ENCODE measurements at regions not wholly inside any gene's neighbourhood (a gene's known extent, or its start where the extent isn't known, plus 50 kb on each side); places are given as distances from the start of the nearest gene placed in this dataset.
"Not testable (repeated sequence)": the region's sequence is repeated elsewhere in the genome, so short reads cannot be mapped to it uniquely, and the experiment has no call there.

DNA sequence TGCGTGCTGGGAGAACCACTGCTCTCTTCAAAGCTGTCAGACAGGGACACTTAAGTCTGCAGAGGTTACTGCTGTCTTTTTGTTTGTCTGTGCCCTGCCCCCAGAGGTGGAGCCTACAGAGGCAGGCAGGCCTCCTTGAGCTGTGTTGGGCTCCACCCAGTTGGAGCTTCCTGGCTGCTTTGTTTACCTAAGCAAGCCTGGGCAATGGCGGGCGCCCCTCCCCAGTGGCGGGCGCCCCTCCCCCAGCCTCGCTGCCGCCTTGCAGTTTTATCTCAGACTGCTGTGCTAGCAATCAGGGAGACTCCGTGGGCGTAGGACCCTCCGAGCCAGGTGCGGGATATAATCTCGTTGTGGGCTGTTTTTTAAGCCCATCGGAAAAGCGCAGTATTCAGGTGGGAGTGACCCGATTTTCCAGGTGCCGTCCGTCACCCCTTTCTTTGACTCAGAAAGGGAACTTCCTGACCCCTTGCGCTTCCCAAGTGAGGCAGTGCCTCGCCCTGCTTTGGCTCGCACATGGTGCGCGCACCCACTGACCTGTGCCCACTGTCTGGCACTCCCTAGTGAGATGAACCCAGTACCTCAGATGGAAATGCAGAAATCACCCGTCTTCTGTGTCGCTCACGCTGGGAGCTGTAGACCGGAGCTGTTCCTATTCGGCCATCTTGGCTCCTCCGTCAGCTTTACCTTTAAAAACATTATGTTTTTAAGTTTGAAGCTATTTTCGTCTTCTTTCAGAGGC lies 954.6 kb upstream of the COX7C start:
- not testable (repeated sequence) for H2BK15ac ChIP-seq (replicated peaks; ENCODE audit: low read depth); H3K9ac ChIP-seq (ENCODE audit: low read length); H3K4me3 ChIP-seq (ENCODE audit: low read length); H3K27me3 ChIP-seq (ENCODE audit: insufficient read depth, low read length, poor library complexity); H2AK5ac ChIP-seq (ENCODE audit: low read length); H3K4me2 ChIP-seq (ENCODE audit: low read length); H3K56ac ChIP-seq (ENCODE audit: low read length); H4K5ac ChIP-seq (ENCODE audit: low read length); H2BK120ac ChIP-seq (ENCODE audit: low read depth, low read length); H3K4me1 ChIP-seq (ENCODE audit: control insufficient read depth, low read depth, low read length); H2BK5ac ChIP-seq (ENCODE audit: low read length); DNase-seq; H3K79me2 ChIP-seq (ENCODE audit: control insufficient read depth, insufficient read depth, low read length); H3K18ac ChIP-seq (ENCODE audit: low read length); H4K8ac ChIP-seq (ENCODE audit: low read depth, low read length); H3K79me1 ChIP-seq (ENCODE audit: low read length); H3K36me3 ChIP-seq (ENCODE audit: control insufficient read depth, insufficient read depth, low read length); H3K23ac ChIP-seq (ENCODE audit: low read length); H3K27ac ChIP-seq (ENCODE audit: low read depth, low read length); H3K4ac ChIP-seq (ENCODE audit: low read depth, low read length)
- no CpG with 5 or more reads among the region's 29 CpGs for WGBS (ENCODE audit: extremely low coverage, insufficient coverage, low lambda C conversion rate)

DNA sequence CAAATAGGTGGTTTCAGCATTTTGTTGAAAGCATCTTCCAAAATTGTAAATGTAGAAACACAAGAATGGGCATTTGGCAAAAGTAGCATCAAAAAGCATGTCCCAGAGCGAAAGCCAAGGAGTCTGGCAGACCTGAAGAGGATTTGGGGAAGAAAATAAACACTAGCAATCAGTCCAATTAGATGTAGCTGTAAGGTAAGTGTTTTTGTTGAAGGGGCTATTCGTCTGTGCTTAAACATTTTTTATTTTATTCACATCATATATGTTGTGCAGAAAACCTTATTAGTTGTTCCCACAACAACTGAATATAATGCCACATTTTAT lies 954.1 kb upstream of the COX7C start:
- H3K36me3 ChIP-seq (ENCODE audit: control insufficient read depth, insufficient read depth, low read length): no peaks in the 10 kb centered on the region
- no CpG with 5 or more reads among the region's 2 CpGs for WGBS (ENCODE audit: extremely low coverage, insufficient coverage, low lambda C conversion rate)

DNA sequence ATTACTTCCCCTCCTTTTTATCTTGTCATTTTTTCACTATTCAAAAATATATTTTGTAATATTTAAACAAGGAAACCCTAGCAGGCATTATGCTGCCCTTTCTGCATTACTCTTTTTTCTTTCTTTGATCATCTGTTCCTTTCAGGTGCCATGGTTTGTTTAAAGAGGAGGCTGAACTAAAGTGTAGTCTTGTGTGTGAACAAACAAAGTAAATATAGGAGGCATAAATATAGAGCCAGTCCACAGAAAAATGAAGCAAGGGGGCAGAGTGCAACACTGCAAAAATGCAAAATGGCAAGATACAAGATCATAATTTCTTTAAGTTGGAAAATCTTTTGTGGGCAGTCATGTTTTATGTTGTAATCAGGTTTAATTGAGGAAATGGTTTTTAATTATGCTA lies 947.3 kb upstream of the COX7C start:
- no peak for DNase-seq
- Histone ChIP-seq H2BK120ac (ENCODE audit: low read depth, low read length) (no peak overlapping the region), H3K36me3 (ENCODE audit: control insufficient read depth, insufficient read depth, low read length) (no peaks in the 10 kb centered on the region), H4K8ac (ENCODE audit: low read depth, low read length) (no peak overlapping the region), H2AK5ac (ENCODE audit: low read length) (no peak overlapping the region), H3K4me3 (ENCODE audit: low read length) (no peak overlapping the region), H2BK15ac (replicated peaks; ENCODE audit: low read depth) (no peak overlapping the region), H3K4me1 (ENCODE audit: control insufficient read depth, low read depth, low read length) (no peaks in the 10 kb centered on the region), H3K27ac (ENCODE audit: low read depth, low read length) (no peak overlapping the region), H2BK5ac (ENCODE audit: low read length) (no peak overlapping the region), H3K4ac (ENCODE audit: low read depth, low read length) (no peak overlapping the region), H3K18ac (ENCODE audit: low read length) (no peak overlapping the region), H3K27me3 (ENCODE audit: insufficient read depth, low read length, poor library complexity) (no peaks in the 10 kb centered on the region), H3K79me1 (ENCODE audit: low read length) (no peaks in the 10 kb centered on the region), H3K56ac (ENCODE audit: low read length) (no peak overlapping the region), H3K23ac (ENCODE audit: low read length) (no peak overlapping the region), H3K4me2 (ENCODE audit: low read length) (no peak overlapping the region), H4K5ac (ENCODE audit: low read length) (no peak overlapping the region), H3K9ac (ENCODE audit: low read length) (no peak overlapping the region), H3K79me2 (ENCODE audit: control insufficient read depth, insufficient read depth, low read length) (no peaks in the 10 kb centered on the region)

More for the DNA sequence above, 954.1 kb upstream of the COX7C start:
- Histone ChIP-seq H2BK120ac (ENCODE audit: low read depth, low read length) (no peak overlapping the region), H3K4me3 (ENCODE audit: low read length) (no peak overlapping the region), H3K18ac (ENCODE audit: low read length) (no peak overlapping the region), H3K4ac (ENCODE audit: low read depth, low read length) (no peak overlapping the region), H3K79me1 (ENCODE audit: low read length) (no peaks in the 10 kb centered on the region), H3K56ac (ENCODE audit: low read length) (no peak overlapping the region), H2BK5ac (ENCODE audit: low read length) (no peak overlapping the region), H3K23ac (ENCODE audit: low read length) (no peak overlapping the region), H3K4me2 (ENCODE audit: low read length) (no peak overlapping the region), H4K8ac (ENCODE audit: low read depth, low read length) (no peak overlapping the region), H2AK5ac (ENCODE audit: low read length) (no peak overlapping the region), H3K79me2 (ENCODE audit: control insufficient read depth, insufficient read depth, low read length) (no peaks in the 10 kb centered on the region), H3K27ac (ENCODE audit: low read depth, low read length) (no peak overlapping the region), H2BK15ac (replicated peaks; ENCODE audit: low read depth) (no peak overlapping the region), H4K5ac (ENCODE audit: low read length) (no peak overlapping the region), H3K4me1 (ENCODE audit: control insufficient read depth, low read depth, low read length) (no peaks in the 10 kb centered on the region), H3K9ac (ENCODE audit: low read length) (no peak overlapping the region), H3K27me3 (ENCODE audit: insufficient read depth, low read length, poor library complexity) (no peaks in the 10 kb centered on the region)
- DNase-seq: no peak

DNA sequence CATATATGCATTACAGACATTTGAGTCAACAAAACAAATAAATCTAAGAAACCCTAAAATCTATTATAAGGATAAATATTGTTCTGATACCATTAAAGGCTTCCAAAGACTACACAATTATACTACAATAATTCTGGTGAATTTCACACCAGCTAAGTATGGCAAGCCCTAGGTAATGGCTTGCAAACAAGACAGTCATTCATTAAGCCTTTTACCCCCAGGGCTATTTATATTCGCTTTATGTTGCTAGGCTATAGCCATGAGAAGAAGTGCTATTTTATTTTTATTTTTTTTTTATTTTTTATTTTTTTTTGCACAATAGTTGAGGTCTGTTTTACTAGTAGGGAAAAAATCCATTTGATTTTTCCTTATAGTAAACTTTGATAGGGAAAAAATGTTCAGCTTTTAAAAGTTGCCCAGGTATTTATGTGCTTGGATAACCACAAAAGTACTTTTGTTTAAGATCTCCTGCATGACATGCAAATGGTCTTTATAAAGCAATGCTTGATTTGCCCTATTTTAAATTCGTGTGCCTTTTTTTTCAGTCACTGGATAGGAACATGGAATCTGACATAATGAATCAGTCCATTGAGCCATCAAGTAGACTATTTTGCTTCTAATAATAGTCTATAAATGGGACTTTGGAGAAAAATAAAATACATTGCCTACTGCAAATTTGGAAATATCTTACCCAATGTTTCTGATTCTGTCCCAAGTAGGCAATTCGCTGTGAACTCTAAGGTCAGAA lies 946.3 kb upstream of the COX7C start:
- no CpG with 5 or more reads among the region's 3 CpGs for whole genome bisulfite sequencing (ENCODE audit: extremely low coverage, insufficient coverage, low lambda C conversion rate)
- no peak overlapping the region for H3K9ac ChIP-seq (ENCODE audit: low read length)

DNA sequence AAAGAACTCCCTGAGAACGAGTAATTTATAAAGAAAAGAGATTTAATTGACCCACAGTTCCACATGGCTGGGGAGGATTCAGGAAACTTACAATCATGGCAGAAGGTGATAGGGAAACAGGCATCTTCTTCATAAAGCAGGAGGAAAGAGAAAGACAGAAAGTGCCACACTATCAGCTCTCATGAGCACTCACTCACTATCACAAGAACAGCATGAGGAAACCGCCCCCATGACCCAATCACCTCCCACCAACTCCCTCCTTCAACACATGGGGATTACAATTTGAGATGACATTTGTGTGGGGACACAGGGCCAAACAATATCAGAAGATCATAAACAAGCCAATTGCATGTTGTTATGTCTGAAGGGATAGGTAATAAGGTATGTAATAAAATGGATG lies 935.9 kb upstream of the COX7C start:
- Histone ChIP-seq H3K79me2 (ENCODE audit: control insufficient read depth, insufficient read depth, low read length) (no peaks in the 10 kb centered on the region), H3K23ac (ENCODE audit: low read length) (no peak overlapping the region), H2AK5ac (ENCODE audit: low read length) (no peak overlapping the region), H3K79me1 (ENCODE audit: low read length) (no peaks in the 10 kb centered on the region), H3K4me3 (ENCODE audit: low read length) (no peak overlapping the region), H2BK5ac (ENCODE audit: low read length) (no peak overlapping the region), H3K27ac (ENCODE audit: low read depth, low read length) (no peak overlapping the region), H4K5ac (ENCODE audit: low read length) (no peak overlapping the region), H3K4me2 (ENCODE audit: low read length) (no peak overlapping the region), H3K56ac (ENCODE audit: low read length) (no peak overlapping the region), H2BK15ac (replicated peaks; ENCODE audit: low read depth) (no peak overlapping the region), H2BK120ac (ENCODE audit: low read depth, low read length) (no peak overlapping the region), H3K27me3 (ENCODE audit: insufficient read depth, low read length, poor library complexity) (no peaks in the 10 kb centered on the region), H3K4me1 (ENCODE audit: control insufficient read depth, low read depth, low read length) (no peaks in the 10 kb centered on the region), H3K9ac (ENCODE audit: low read length) (no peak overlapping the region), H4K8ac (ENCODE audit: low read depth, low read length) (no peak overlapping the region), H3K36me3 (ENCODE audit: control insufficient read depth, insufficient read depth, low read length) (no peaks in the 10 kb centered on the region), H3K18ac (ENCODE audit: low read length) (no peak overlapping the region), H3K4ac (ENCODE audit: low read depth, low read length) (no peak overlapping the region)
- peak; percentile 3 for DNase-seq
- WGBS (ENCODE audit: extremely low coverage, insufficient coverage, low lambda C conversion rate): no CpG with 5 or more reads among the region's 2 CpGs

More for the DNA sequence above, 946.3 kb upstream of the COX7C start:
- no peak overlapping the region for H3K4me3 ChIP-seq (ENCODE audit: low read length)
- H3K36me3 ChIP-seq (ENCODE audit: control insufficient read depth, insufficient read depth, low read length): no peaks in the 10 kb centered on the region
- H2BK5ac ChIP-seq (ENCODE audit: low read length): no peak overlapping the region
- H3K56ac ChIP-seq (ENCODE audit: low read length): no peak overlapping the region
- H3K23ac ChIP-seq (ENCODE audit: low read length): no peak overlapping the region
- no peak overlapping the region for H4K8ac ChIP-seq (ENCODE audit: low read depth, low read length)
- H3K4me2 ChIP-seq (ENCODE audit: low read length): no peak overlapping the region
- H2BK120ac ChIP-seq (ENCODE audit: low read depth, low read length): no peak overlapping the region
- H3K18ac ChIP-seq (ENCODE audit: low read length): no peak overlapping the region
- no peak overlapping the region for H3K27ac ChIP-seq (ENCODE audit: low read depth, low read length)
- no peaks in the 10 kb centered on the region for H3K79me1 ChIP-seq (ENCODE audit: low read length)
- no peaks in the 10 kb centered on the region for H3K4me1 ChIP-seq (ENCODE audit: control insufficient read depth, low read depth, low read length)
- no peak overlapping the region for H2AK5ac ChIP-seq (ENCODE audit: low read length)
- no peaks in the 10 kb centered on the region for H3K79me2 ChIP-seq (ENCODE audit: control insufficient read depth, insufficient read depth, low read length)
- no peak overlapping the region for H3K4ac ChIP-seq (ENCODE audit: low read depth, low read length)
- no peak overlapping the region for H2BK15ac ChIP-seq (replicated peaks; ENCODE audit: low read depth)
- DNase-seq: peak; percentile 18
- no peak overlapping the region for H4K5ac ChIP-seq (ENCODE audit: low read length)
- no peaks in the 10 kb centered on the region for H3K27me3 ChIP-seq (ENCODE audit: insufficient read depth, low read length, poor library complexity)

DNA sequence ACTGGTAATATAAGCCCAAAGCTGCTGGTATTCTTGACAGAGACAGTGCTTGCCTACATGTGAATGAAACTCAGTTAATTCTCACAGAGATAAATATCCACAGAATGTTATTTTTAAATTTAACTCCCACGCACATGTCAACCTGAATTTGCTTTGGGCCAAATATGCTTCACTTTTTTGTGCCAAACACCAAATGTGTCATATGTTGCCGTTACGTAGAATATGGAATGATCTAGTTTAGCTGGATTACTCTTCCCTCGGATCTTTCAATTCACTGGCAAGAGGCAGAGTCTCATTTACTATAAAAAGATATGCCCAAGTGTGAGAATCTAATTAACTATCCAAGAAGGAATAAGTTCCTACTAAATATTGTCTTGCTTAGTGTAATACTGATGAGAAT lies 933.4 kb upstream of the COX7C start:
- Histone ChIP-seq H2AK5ac (ENCODE audit: low read length) (no peak overlapping the region), H3K23ac (ENCODE audit: low read length) (no peak overlapping the region), H2BK120ac (ENCODE audit: low read depth, low read length) (no peak overlapping the region), H3K4me3 (ENCODE audit: low read length) (no peak overlapping the region), H3K4me2 (ENCODE audit: low read length) (no peak overlapping the region), H3K79me1 (ENCODE audit: low read length) (no peaks in the 10 kb centered on the region), H3K56ac (ENCODE audit: low read length) (no peak overlapping the region), H3K27me3 (ENCODE audit: insufficient read depth, low read length, poor library complexity) (no peaks in the 10 kb centered on the region), H3K18ac (ENCODE audit: low read length) (no peak overlapping the region), H3K79me2 (ENCODE audit: control insufficient read depth, insufficient read depth, low read length) (no peaks in the 10 kb centered on the region), H3K4ac (ENCODE audit: low read depth, low read length) (no peak overlapping the region), H3K9ac (ENCODE audit: low read length) (no peak overlapping the region), H2BK15ac (replicated peaks; ENCODE audit: low read depth) (no peak overlapping the region), H4K5ac (ENCODE audit: low read length) (no peak overlapping the region), H4K8ac (ENCODE audit: low read depth, low read length) (no peak overlapping the region), H3K4me1 (ENCODE audit: control insufficient read depth, low read depth, low read length) (no peaks in the 10 kb centered on the region), H3K36me3 (ENCODE audit: control insufficient read depth, insufficient read depth, low read length) (no peaks in the 10 kb centered on the region), H3K27ac (ENCODE audit: low read depth, low read length) (no peak overlapping the region), H2BK5ac (ENCODE audit: low read length) (no peak overlapping the region)
- no CpG with 5 or more reads among the region's 4 CpGs for WGBS (ENCODE audit: extremely low coverage, insufficient coverage, low lambda C conversion rate)
- no peak for DNase-seq
